IPS DF 6.9 (cell line): ENCODE measurements at regions not wholly inside any gene's neighbourhood (a gene's known extent, or its start where the extent isn't known, plus 50 kb on each side); places are given as distances from the start of the nearest gene placed in this dataset.
"Not testable (repeated sequence)": the region's sequence is repeated elsewhere in the genome, so short reads cannot be mapped to it uniquely, and the experiment has no call there.

ENCODE experiments used
- DNase-seq: peaks from one replicate; pipeline ENCODE4 v3.0.0-alpha.2; 2013; ENCODE audit warnings: low read depth, low spot score
- H3K27ac ChIP-seq: one replicate; pipeline ENCODE4 v1.5.1; 2013; ENCODE audit warnings: low read length, control low read depth
- H3K27me3 ChIP-seq: 2 replicates; pipeline ENCODE4 v1.6.1; 2013; ENCODE audit warnings: mild to moderate bottlenecking, low read length; ENCODE audit not compliant: control insufficient read depth, insufficient read depth
- H3K36me3 ChIP-seq: 2 replicates; pipeline ENCODE4 v1.6.1; 2013; ENCODE audit warnings: low read length; ENCODE audit not compliant: control insufficient read depth, insufficient read depth
- H3K4me1 ChIP-seq: 2 replicates; pipeline ENCODE4 v1.6.1; 2013; ENCODE audit warnings: low read length; ENCODE audit not compliant: control insufficient read depth, insufficient read depth
- H3K4me3 ChIP-seq: 2 replicates; pipeline ENCODE4 v1.5.1; 2013; ENCODE audit warnings: mild to moderate bottlenecking, low read length
- H3K9me3 ChIP-seq: 2 replicates; pipeline ENCODE4 v1.6.1; 2013; ENCODE audit warnings: low read length, inconsistent platforms; ENCODE audit not compliant: control insufficient read depth, insufficient read depth
- WGBS: extraction: QIAGEN DNeasy Blood & Tissue Kit; methylation state at CpG from one replicate; pipeline ENCODE4 v1.1.7; 2013; ENCODE audit warnings: mixed read lengths, missing lambda C conversion rate; ENCODE audit not compliant: insufficient read length, insufficient coverage; 5-methylcytosine and 5-hydroxymethylcytosine counted together

DNA sequence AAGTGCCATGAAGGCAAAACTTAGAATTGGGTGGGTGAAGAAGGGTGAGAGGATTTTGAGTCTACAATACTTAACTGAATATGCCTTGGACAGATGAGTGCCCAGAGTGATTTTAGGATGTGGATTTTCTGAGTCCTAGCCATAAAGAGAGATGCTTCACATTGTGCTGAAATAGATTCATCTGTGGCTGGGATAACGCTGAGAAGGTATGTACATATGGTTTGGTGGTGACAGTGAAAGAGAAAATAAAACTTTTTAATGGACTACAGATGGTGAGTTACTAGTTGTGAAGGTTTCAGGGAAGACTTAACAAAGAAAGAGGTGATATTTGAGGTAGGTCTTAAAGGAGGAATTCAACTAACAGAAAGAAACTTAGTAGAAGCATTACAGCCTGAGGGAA is 265.8 kb downstream of the AKAIN1 start:
- H3K4me3 ChIP-seq = no peak overlapping the region
- DNase-seq = no peak
- H3K27ac ChIP-seq = no peak overlapping the region
- no CpG with 5 or more reads among the region's 1 CpG for WGBS
- H3K27me3 ChIP-seq = no peaks in the 10 kb centered on the region
- no peaks in the 10 kb centered on the region for H3K36me3 ChIP-seq
- H3K9me3 ChIP-seq = no peaks in the 10 kb centered on the region
- H3K4me1 ChIP-seq = no peaks in the 10 kb centered on the region

DNA sequence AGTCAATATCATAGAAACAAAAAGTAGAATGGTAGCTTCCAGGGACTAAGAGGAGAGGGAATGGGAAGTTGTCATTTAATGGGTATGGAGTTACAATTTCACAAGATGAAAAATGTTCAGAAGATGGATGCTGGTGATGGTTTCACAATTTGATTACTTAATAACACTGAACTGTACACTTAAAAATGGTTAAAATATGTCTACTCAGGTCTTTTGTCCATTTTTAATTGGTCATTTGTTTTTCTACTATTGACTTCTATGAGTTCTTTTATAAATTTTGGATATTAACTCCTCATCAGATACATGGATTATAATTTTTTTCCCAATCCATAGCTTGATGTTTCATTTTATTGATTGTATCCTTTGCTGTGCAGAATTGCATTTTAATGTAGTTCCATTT is 275.5 kb downstream of the AKAIN1 start:
- H3K27ac ChIP-seq = no peak overlapping the region
- H3K27me3 ChIP-seq = no peaks in the 10 kb centered on the region
- no peaks in the 10 kb centered on the region for H3K4me1 ChIP-seq
- no peak for DNase-seq
- H3K4me3 ChIP-seq = no peak overlapping the region
- no peaks in the 10 kb centered on the region for H3K36me3 ChIP-seq
- H3K9me3 ChIP-seq = no peaks in the 10 kb centered on the region

- not testable (repeated sequence) for H3K27me3 ChIP-seq, H3K4me3 ChIP-seq, DNase-seq, H3K9me3 ChIP-seq, H3K27ac ChIP-seq, H3K36me3 ChIP-seq, H3K4me1 ChIP-seq
- WGBS = no CpG with 5 or more reads among the region's 7 CpGs
These were observed 279.5 kb downstream of the AKAIN1 start for GRCh38 chr18:4917509-4917908.

GRCh38 chr18:4908328-4908727 is 288.7 kb downstream of the AKAIN1 start:
- no peak for DNase-seq
- no peak overlapping the region for H3K27ac ChIP-seq

DNA sequence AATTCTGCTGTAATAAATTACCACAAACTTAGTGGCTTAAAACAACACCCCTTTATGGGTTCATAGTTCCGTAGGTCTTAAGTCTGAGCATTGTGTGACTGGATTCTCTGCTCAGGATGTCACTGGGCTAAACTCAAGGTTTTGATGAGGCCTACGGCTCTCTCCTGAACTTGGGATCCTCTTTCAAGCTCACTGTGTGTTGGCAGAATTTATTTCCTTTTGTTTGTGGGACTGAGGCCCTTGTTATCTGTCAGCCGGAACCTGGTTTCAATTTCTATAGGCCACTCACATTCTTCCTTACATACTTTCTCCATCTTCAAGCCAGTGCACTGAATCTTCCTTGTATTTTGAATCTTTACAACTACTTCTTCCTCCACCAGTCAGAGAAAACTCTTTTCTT is 290.2 kb downstream of the AKAIN1 start:
- Histone ChIP-seq H3K27me3 (no peaks in the 10 kb centered on the region), H3K4me3 (no peak overlapping the region), H3K4me1 (peaks cover 1% of the 10 kb centered on the region; the same call in 1 of the 2 replicates), H3K9me3 (no peaks in the 10 kb centered on the region), H3K27ac (no peak overlapping the region), H3K36me3 (no peaks in the 10 kb centered on the region)
- no peak for DNase-seq
- WGBS = no CpG with 5 or more reads among the region's 3 CpGs

More at GRCh38 chr18:4908328-4908727, 288.7 kb downstream of the AKAIN1 start:
- Histone ChIP-seq H3K4me1 (peaks cover 1% of the 10 kb centered on the region; the same call in 1 of the 2 replicates), H3K4me3 (no peak overlapping the region), H3K27me3 (no peaks in the 10 kb centered on the region), H3K36me3 (no peaks in the 10 kb centered on the region), H3K9me3 (no peaks in the 10 kb centered on the region)
- WGBS = no CpG with 5 or more reads among the region's 3 CpGs

DNA sequence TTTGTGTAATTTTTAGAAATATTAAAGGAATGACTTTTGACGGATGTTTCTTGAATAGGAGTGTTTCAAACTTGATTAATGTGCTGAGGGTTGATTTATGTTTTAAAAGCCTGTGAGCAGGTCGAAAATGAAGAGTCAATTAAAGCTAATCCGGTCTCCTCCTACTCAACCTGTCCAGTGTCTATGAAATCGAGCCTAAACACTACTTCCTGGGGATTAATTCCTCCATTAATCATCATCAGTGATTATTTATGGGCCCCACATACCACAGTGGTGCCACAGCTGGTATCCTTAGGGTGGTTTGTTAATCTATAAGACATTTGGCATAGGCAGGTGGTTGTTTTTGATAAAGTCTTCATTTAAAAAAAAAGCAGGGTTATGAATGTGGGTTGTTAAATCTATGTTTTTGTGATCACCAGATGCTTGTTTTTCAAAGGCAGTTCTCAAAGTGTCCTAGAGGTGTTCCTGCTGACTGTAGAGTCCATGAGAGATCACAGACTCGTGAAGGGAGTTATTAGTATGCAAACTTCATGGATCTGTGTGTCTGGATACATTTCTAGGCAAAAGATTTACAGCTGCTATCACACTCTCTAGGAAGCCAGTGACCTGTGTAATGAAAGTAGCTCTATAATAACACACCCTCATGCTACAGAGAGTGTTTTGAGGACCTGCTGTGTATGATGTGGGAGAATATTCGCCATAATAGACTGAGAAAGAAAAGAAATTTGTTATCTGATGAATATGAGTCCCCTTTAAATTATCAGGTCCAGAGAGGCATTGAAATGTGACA is 308.6 kb downstream of the AKAIN1 start:
- no peaks in the 10 kb centered on the region for H3K9me3 ChIP-seq
- 100% methylated on average over 1 of the region's 6 CpGs for WGBS
- H3K36me3 ChIP-seq = no peaks in the 10 kb centered on the region
- no peak for DNase-seq
- no peak overlapping the region for H3K4me3 ChIP-seq
- no peaks in the 10 kb centered on the region for H3K4me1 ChIP-seq
- no peak overlapping the region for H3K27ac ChIP-seq
- H3K27me3 ChIP-seq = no peaks in the 10 kb centered on the region

DNA sequence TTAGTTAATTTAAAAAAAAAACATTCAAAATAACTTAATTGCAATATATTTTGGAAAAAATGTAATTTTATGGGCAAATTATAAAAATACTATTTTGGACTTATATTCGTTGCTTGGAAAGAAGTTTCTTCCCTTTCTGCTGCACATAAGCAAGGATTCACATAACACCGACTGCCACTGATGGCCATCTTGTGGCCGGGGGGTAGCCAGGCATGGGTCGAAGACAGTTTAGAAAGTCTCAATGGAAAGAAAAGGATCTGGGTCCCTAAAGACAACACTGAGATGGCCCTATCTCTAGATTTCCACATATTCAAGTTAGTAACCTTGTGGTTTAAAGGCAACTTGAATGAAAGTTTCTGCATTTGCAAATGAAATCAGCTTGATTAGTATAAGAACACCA is 318.6 kb downstream of the AKAIN1 start:
- Histone ChIP-seq H3K27ac (no peak overlapping the region), H3K9me3 (no peaks in the 10 kb centered on the region), H3K4me3 (no peak overlapping the region), H3K36me3 (no peaks in the 10 kb centered on the region), H3K4me1 (no peaks in the 10 kb centered on the region; the same call in 1 of the 2 replicates), H3K27me3 (no peaks in the 10 kb centered on the region)
- no CpG with 5 or more reads among the region's 4 CpGs for WGBS
- DNase-seq = no peak

- Histone ChIP-seq H3K27me3 (no peaks in the 10 kb centered on the region), H3K4me1 (peaks cover 2% of the 10 kb centered on the region), H3K36me3 (no peaks in the 10 kb centered on the region), H3K27ac (no peak overlapping the region), H3K9me3 (peaks cover 3% of the 10 kb centered on the region; the same call in 1 of the 2 replicates), H3K4me3 (no peak overlapping the region)
- DNase-seq = no peak
These were observed 325.9 kb downstream of the AKAIN1 start for GRCh38 chr18:4871197-4871596.

GRCh38 chr18:4870177-4870773 is 326.8 kb downstream of the AKAIN1 start:
- H3K9me3 ChIP-seq = peaks cover 3% of the 10 kb centered on the region; the same call in 1 of the 2 replicates
- no peaks in the 10 kb centered on the region for H3K36me3 ChIP-seq
- no peak overlapping the region for H3K27ac ChIP-seq
- no peak overlapping the region for H3K4me3 ChIP-seq
- peaks cover 2% of the 10 kb centered on the region for H3K4me1 ChIP-seq
- no peak for DNase-seq
- no peaks in the 10 kb centered on the region for H3K27me3 ChIP-seq
- WGBS = no CpG with 5 or more reads among the region's 4 CpGs

GRCh38 chr18:4869155-4869554 is 327.9 kb downstream of the AKAIN1 start:
- DNase-seq = no peak
- Histone ChIP-seq H3K9me3 (peaks cover 3% of the 10 kb centered on the region; the same call in 1 of the 2 replicates), H3K4me1 (peaks cover 2% of the 10 kb centered on the region; the same call in 1 of the 2 replicates), H3K36me3 (no peaks in the 10 kb centered on the region), H3K27me3 (no peaks in the 10 kb centered on the region), H3K27ac (no peak overlapping the region), H3K4me3 (no peak overlapping the region)
- no CpG with 5 or more reads among the region's 3 CpGs for WGBS
